ENCODE measurements at regions not wholly inside any gene's neighbourhood (a gene's known extent, or its start where the extent isn't known, plus 50 kb on each side); places are given as distances from the start of the nearest gene placed in this dataset.

- TF ChIP-seq CTCF (IDR thresholded peaks at IDR 0.05 in 4 of 5, conservative IDR thresholded peaks at IDR 0.05 in 1 of 5): no peak
- no peak for TF ChIP-seq POLR2A (IDR thresholded peaks at IDR 0.05)
Observed at GRCh38 chr18:8514409-8514808, 94.8 kb upstream of the RAB12 start.

All from gastrocnemius medialis (tissue), 4 donors.